ENCODE measurements at regions not wholly inside any gene's neighbourhood (a gene's known extent, or its start where the extent isn't known, plus 50 kb on each side); places are given as distances from the start of the nearest gene placed in this dataset.

DNA sequence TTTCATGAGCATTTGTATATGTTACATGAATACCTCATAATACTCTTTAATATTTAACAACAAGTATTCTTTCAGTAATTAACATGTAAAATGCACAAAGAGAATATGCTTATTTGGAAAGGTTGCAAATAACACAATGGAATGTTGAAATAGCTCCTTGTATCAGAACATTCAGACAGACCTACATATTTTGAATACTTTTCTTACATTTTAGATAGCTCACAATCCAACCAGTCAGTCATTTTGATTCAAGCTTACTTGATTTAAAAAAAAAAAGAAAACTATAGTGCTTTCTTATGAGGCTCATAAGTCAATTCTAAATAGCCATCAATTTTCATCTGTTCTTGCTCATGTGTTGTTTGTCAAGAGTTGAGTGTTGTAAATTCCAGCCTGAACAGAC is 518.8 kb downstream of the ADGRL2 start:
- TF ChIP-seq CTCF (IDR thresholded peaks at IDR 0.05) (no peak), POLR2A (IDR thresholded peaks at IDR 0.05) (no peak)
